IMR-90 (cell line): ENCODE measurements at regions not wholly inside any gene's neighbourhood (a gene's known extent, or its start where the extent isn't known, plus 50 kb on each side); places are given as distances from the start of the nearest gene placed in this dataset.
A peak's percentile ranks its signal among the peaks of the same experiment; 100 is the strongest.

Source experiments
- ATAC-seq: fragments of 200-7000 bp; cut with Tn5 transposase; 2 replicates; pipeline ENCODE4 v1.9.1; 2020; ENCODE audit warnings: low read depth, mild to moderate bottlenecking, moderate library complexity
- BruUV-seq: library from RNA; stranded (reverse); fragments of 400-500 nt; replicated peaks from 2 replicates; lab custom pipeline; 2021; lab: Mats Ljungman, UMichigan
- CTCF ChIA-PET: fragments of 300-600 bp; formaldehyde crosslinking; extraction: SDS; loops from one replicate; lab custom pipeline; 2021; ENCODE audit warnings: antibody characterized with exemption; lab: Yijun Ruan, JAX
- POLR2A ChIA-PET: fragments of 300-600 bp; sonication (Branson Sonifier 250); formaldehyde crosslinking; loops from one replicate; lab custom pipeline; 2022; ENCODE audit warnings: antibody characterized with exemption; ENCODE audit not compliant: unreplicated experiment; lab: Charles Lee
- DNase-seq: peaks from one replicate; pipeline ENCODE4 v3.0.0; 2013
- H2AFZ ChIP-seq: replicated peaks from 2 replicates; pipeline ENCODE3; 2013; ENCODE audit warnings: low read length, mild to moderate bottlenecking; ENCODE audit not compliant: poor library complexity
- H2AK5ac ChIP-seq: 2 replicates; pipeline ENCODE4 v1.6.1; 2013; ENCODE audit warnings: low read depth, low read length, inconsistent platforms
- H2AK9ac ChIP-seq: replicated peaks from 2 replicates; pipeline ENCODE3; 2013; ENCODE audit warnings: mild to moderate bottlenecking, low read depth, low read length, moderate library complexity; ENCODE audit not compliant: poor library complexity
- H2BK120ac ChIP-seq: 2 replicates; pipeline ENCODE4 v1.6.1; 2013; ENCODE audit warnings: low read depth, low read length, inconsistent platforms
- H2BK15ac ChIP-seq: 3 replicates; pipeline ENCODE4 v1.6.1; 2013; ENCODE audit warnings: low read depth, low read length, inconsistent platforms
- H2BK20ac ChIP-seq: 2 replicates; pipeline ENCODE4 v1.6.1; 2013; ENCODE audit warnings: low read depth, mild to moderate bottlenecking, inconsistent platforms, low read length, moderate library complexity
- H2BK5ac ChIP-seq: 2 replicates; pipeline ENCODE4 v1.6.1; 2013; ENCODE audit warnings: mild to moderate bottlenecking, low read depth, low read length, inconsistent platforms; ENCODE audit not compliant: poor library complexity, severe bottlenecking
- H3K14ac ChIP-seq: replicated peaks from 2 replicates; pipeline ENCODE4 v1.6.1; 2013; ENCODE audit warnings: low read depth, low read length, inconsistent platforms
- H3K18ac ChIP-seq: 2 replicates; pipeline ENCODE4 v1.6.1; 2013; ENCODE audit warnings: low read depth, low read length, control low read depth
- H3K23ac ChIP-seq: 2 replicates; pipeline ENCODE4 v1.6.1; 2013; ENCODE audit warnings: low read depth, low read length, inconsistent platforms
- H3K27ac ChIP-seq: 2 replicates; pipeline ENCODE4 v1.5.1; 2013; ENCODE audit warnings: mild to moderate bottlenecking, control low read depth, low read length; ENCODE audit not compliant: insufficient read depth
- H3K27me3 ChIP-seq: 2 replicates; pipeline ENCODE4 v1.6.1; 2013; ENCODE audit warnings: low read length; ENCODE audit not compliant: control insufficient read depth, insufficient read depth
- H3K36me3 ChIP-seq: 2 replicates; pipeline ENCODE4 v1.6.1; 2013; ENCODE audit warnings: low read length, mixed read lengths; ENCODE audit not compliant: control insufficient read depth, insufficient read depth
- H3K4ac ChIP-seq: 2 replicates; pipeline ENCODE4 v1.6.1; 2013; ENCODE audit warnings: low read depth, low read length, inconsistent platforms
- H3K4me1 ChIP-seq: 2 replicates; pipeline ENCODE4 v1.6.1; 2013; ENCODE audit warnings: low read length, mixed read lengths; ENCODE audit not compliant: control insufficient read depth, insufficient read depth
- H3K4me2 ChIP-seq: 2 replicates; pipeline ENCODE4 v1.6.1; 2013; ENCODE audit warnings: low read depth, mild to moderate bottlenecking, control low read depth, low read length, moderate library complexity
- H3K4me3 ChIP-seq: 2 replicates; pipeline ENCODE4 v1.5.1; 2013; ENCODE audit warnings: low read depth, mild to moderate bottlenecking, control low read depth, low read length, moderate library complexity; ENCODE audit not compliant: insufficient read depth
- H3K56ac ChIP-seq: 2 replicates; pipeline ENCODE4 v1.6.1; 2013; ENCODE audit warnings: low read length, inconsistent platforms; ENCODE audit not compliant: insufficient read depth; ENCODE audit errors: extremely low read depth
- H3K79me1 ChIP-seq, 2 experiments: 2 replicates each; pipeline ENCODE4 v1.6.1; 2013; ENCODE audit warnings: low read length in 2 of 2, inconsistent platforms in 1 of 2, low read depth in 1 of 2
- H3K9ac ChIP-seq: 2 replicates; pipeline ENCODE4 v1.6.1; 2013; ENCODE audit warnings: low read depth, low read length, control low read depth
- H3K9me1 ChIP-seq: 2 replicates; pipeline ENCODE4 v1.6.1; 2013; ENCODE audit warnings: low read length, inconsistent platforms; ENCODE audit not compliant: insufficient read depth
- H3K9me3 ChIP-seq: 2 replicates; pipeline ENCODE4 v1.6.1; 2013; ENCODE audit warnings: low read length; ENCODE audit not compliant: control insufficient read depth, insufficient read depth
- H4K20me1 ChIP-seq: 2 replicates; pipeline ENCODE4 v1.6.1; 2013; ENCODE audit warnings: low read length, inconsistent platforms; ENCODE audit not compliant: insufficient read depth
- H4K5ac ChIP-seq: 2 replicates; pipeline ENCODE4 v1.6.1; 2013; ENCODE audit warnings: mild to moderate bottlenecking, low read depth, low read length, control low read depth
- H4K8ac ChIP-seq, 2 experiments: 2 replicates each; pipeline ENCODE4 v1.6.1; 2013; ENCODE audit warnings: low read depth in 2 of 2, low read length in 2 of 2, control low read depth in 1 of 2, inconsistent platforms in 1 of 2
- H4K91ac ChIP-seq: 2 replicates; pipeline ENCODE4 v1.6.1; 2013; ENCODE audit warnings: low read depth, low read length, inconsistent platforms; ENCODE audit not compliant: insufficient read depth
- BHLHE40 ChIP-seq: fragments of 150-350 bp; IDR thresholded peaks from 2 replicates; pipeline ENCODE4 v1.6.1; 2016; ENCODE audit warnings: mild to moderate bottlenecking, low read depth, low read length
- FOS ChIP-seq: fragments of 150-350 bp; IDR thresholded peaks from 2 replicates; pipeline ENCODE4 v1.6.1; 2016; ENCODE audit warnings: low read depth, low read length
- MXI1 ChIP-seq: IDR thresholded peaks from 2 replicates; pipeline ENCODE4 v1.6.1; 2012; ENCODE audit warnings: low read depth, mild to moderate bottlenecking, low read length, moderate library complexity, borderline replicate concordance
- POLR2A ChIP-seq: IDR thresholded peaks from 2 replicates; pipeline ENCODE4 v1.6.1; 2012; ENCODE audit warnings: mild to moderate bottlenecking, low read depth, low read length
- RFX5 ChIP-seq: IDR thresholded peaks from 2 replicates; pipeline ENCODE4 v1.8.0; 2012; ENCODE audit warnings: low read depth, mild to moderate bottlenecking, low read length, moderate library complexity
- WGBS, 2 experiments: methylation state at CpG; one replicate each; pipeline versions ENCODE4 v1.1.5 to v1.1.7; 2013; ENCODE audit warnings: missing lambda C conversion rate in 2 of 2; ENCODE audit not compliant: insufficient read length in 1 of 2; ENCODE audit errors: extremely low coverage in 2 of 2; 5-methylcytosine and 5-hydroxymethylcytosine counted together
- dilution Hi-C: fragments of 300-500 bp; cut with HindIII; formaldehyde crosslinking; loops from one replicate; pipeline ENCODE4 v1.14.3; 2018; ENCODE audit warnings: low sequenced_read_pairs; ENCODE audit not compliant: unreplicated experiment
- in situ Hi-C: fragments of 300-500 bp; cut with MboI; formaldehyde crosslinking; loops from 3 replicates; pipeline ENCODE4 v1.14.3; 2019; ENCODE audit warnings: low sequenced_read_pairs, inconsistent platforms, mixed read lengths
- intact Hi-C: fragments of 100-400 bp; cut with micrococcal nuclease; formaldehyde crosslinking; loops from 2 replicates; pipeline ENCODE4 v1.10.0; 2022
- TF ChIP-seq, protein P1 (sequence below): conservative IDR thresholded peaks from 2 replicates; pipeline ENCODE4 v1.5.1; 2012; ENCODE audit warnings: mild to moderate bottlenecking, low read depth, low read length, improper control_type of control experiment

DNA sequence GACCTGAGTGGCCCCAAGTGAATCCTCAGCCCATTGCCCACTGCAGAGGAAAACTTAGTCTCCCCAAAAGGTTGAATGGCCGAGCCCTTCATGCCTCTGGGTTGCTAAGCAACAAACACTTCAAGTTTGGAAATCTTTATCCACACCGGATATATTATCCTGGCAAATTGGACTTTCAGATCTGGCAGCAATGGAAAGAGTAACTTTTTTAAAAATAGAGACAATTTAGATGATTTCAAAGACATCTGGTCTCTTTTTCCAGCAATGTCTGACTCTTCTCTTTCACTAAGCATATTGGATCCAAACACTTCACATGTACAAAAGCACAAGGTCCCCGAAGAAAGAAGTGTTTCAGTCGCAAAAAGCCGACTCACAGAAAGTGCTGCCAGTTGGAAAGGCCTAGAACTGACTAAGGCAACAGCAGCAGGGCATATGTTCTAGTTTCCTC, 505.3 kb downstream of the SOX6 start:
- Histone ChIP-seq H4K20me1 (no peaks in the 10 kb centered on the region), H2AK5ac (no peak overlapping the region), H3K4me1 (peaks cover 4% of the 10 kb centered on the region), H4K8ac (peak overlapping the region in 1 of 2 experiments; percentile 40; a peak in 1 of 4 replicates), H2BK15ac (no peak overlapping the region; the same call in 2 of the 3 replicates), H3K79me1 (no peaks in the 10 kb centered on the region), H2AFZ (no peak overlapping the region), H2BK20ac (no peak overlapping the region), H3K14ac (peak overlapping the region; percentile 1; the same call in 1 of the 2 replicates), H4K91ac (peak overlapping the region; percentile 6; the same call in 1 of the 2 replicates), H3K23ac (no peak overlapping the region), H3K27me3 (peaks cover 4% of the 10 kb centered on the region; the same call in 1 of the 2 replicates), H2AK9ac (no peak overlapping the region), H3K36me3 (no peaks in the 10 kb centered on the region), H3K9ac (no peak overlapping the region), H3K4me2 (no peak overlapping the region), H3K4me3 (no peak overlapping the region), H4K5ac (peak overlapping the region; percentile 82; the same call in 1 of the 2 replicates), H3K27ac (no peak overlapping the region), H2BK5ac (no peak overlapping the region), H2BK120ac (peak overlapping the region; percentile 51; the same call in 1 of the 2 replicates), H3K18ac (peak overlapping the region; percentile 68; the same call in 1 of the 2 replicates), H3K9me1 (no peaks in the 10 kb centered on the region), H3K4ac (0 out of 2 replicates have a peak overlapping the region, but pooled peaks have one; percentile 1), H3K56ac (no peak overlapping the region), H3K9me3 (no peaks in the 10 kb centered on the region)
- in situ Hi-C loops (no loop called here), dilution Hi-C loops (no loop called here), intact Hi-C loops (no loop called here)
- CTCF ChIA-PET = no interaction called here
- BruUV-seq = no TSS peak
- TF ChIP-seq POLR2A (no peak), FOS (no peak), MXI1 (no peak), BHLHE40 (no peak), RFX5 (no peak)
- TF ChIP-seq, protein P1, sequence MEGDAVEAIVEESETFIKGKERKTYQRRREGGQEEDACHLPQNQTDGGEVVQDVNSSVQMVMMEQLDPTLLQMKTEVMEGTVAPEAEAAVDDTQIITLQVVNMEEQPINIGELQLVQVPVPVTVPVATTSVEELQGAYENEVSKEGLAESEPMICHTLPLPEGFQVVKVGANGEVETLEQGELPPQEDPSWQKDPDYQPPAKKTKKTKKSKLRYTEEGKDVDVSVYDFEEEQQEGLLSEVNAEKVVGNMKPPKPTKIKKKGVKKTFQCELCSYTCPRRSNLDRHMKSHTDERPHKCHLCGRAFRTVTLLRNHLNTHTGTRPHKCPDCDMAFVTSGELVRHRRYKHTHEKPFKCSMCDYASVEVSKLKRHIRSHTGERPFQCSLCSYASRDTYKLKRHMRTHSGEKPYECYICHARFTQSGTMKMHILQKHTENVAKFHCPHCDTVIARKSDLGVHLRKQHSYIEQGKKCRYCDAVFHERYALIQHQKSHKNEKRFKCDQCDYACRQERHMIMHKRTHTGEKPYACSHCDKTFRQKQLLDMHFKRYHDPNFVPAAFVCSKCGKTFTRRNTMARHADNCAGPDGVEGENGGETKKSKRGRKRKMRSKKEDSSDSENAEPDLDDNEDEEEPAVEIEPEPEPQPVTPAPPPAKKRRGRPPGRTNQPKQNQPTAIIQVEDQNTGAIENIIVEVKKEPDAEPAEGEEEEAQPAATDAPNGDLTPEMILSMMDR = no peak
- DNase-seq (no peak), ATAC-seq (no peak)
- POLR2A ChIA-PET = no interaction called here
- 90% methylated on average over 2 of the region's 5 CpGs; no CpG with 5 or more reads in 1 of the 2 experiments for WGBS, 2 experiments
